Activated B cell treated with CpG ODN at 0.5 μM for 24 hours (primary cell): ENCODE measurements at regions not wholly inside any gene's neighbourhood (a gene's known extent, or its start where the extent isn't known, plus 50 kb on each side); places are given as distances from the start of the nearest gene placed in this dataset.

Experiments
- ATAC-seq: fragments of 200-7000 bp; cut with Tn5 transposase; one replicate; pipeline ENCODE4 v1.10.0; 2021; ENCODE audit warnings: low read depth, mild to moderate bottlenecking, moderate library complexity
- CTCF ChIA-PET: fragments of 350-600 bp; sonication (Branson Sonifier 250); formaldehyde crosslinking; loops from one replicate; lab custom pipeline; 2021; ENCODE audit warnings: antibody characterized with exemption; lab: Charles Lee
- POLR2A ChIA-PET: fragments of 350-600 bp; sonication (Branson Sonifier 250); formaldehyde crosslinking; loops from one replicate; lab custom pipeline; 2021; ENCODE audit warnings: antibody characterized with exemption; lab: Charles Lee
- DNase-seq: peaks from one replicate; pipeline ENCODE4 v3.0.0; 2022
- H3K27ac Mint-ChIP-seq: one replicate; pipeline ENCODE4 v1.8.0; 2020; ENCODE audit warnings: mixed read lengths
- H3K27me3 Mint-ChIP-seq: one replicate; pipeline ENCODE4 v1.8.0; 2021; ENCODE audit warnings: mixed read lengths
- H3K36me3 Mint-ChIP-seq: one replicate; pipeline ENCODE4 v1.8.0; 2021; ENCODE audit warnings: low read depth, mixed read lengths
- H3K4me1 Mint-ChIP-seq: one replicate; pipeline ENCODE4 v1.8.0; 2021; ENCODE audit warnings: mixed read lengths
- H3K4me3 Mint-ChIP-seq: one replicate; pipeline ENCODE4 v1.8.0; 2020; ENCODE audit warnings: mild to moderate bottlenecking, mixed read lengths
- H3K9me3 Mint-ChIP-seq: one replicate; pipeline ENCODE4 v1.8.0; 2020; ENCODE audit warnings: mixed read lengths
- CTCF ChIP-seq: fragments of 200-600 bp; IDR thresholded peaks from one replicate; pipeline ENCODE4 v1.8.0; 2022; ENCODE audit warnings: antibody characterized with exemption, mild to moderate bottlenecking
- intact Hi-C: fragments of 100-400 bp; cut with micrococcal nuclease; formaldehyde crosslinking; loops from one replicate; pipeline ENCODE4 v1.15.1; 2024

DNA sequence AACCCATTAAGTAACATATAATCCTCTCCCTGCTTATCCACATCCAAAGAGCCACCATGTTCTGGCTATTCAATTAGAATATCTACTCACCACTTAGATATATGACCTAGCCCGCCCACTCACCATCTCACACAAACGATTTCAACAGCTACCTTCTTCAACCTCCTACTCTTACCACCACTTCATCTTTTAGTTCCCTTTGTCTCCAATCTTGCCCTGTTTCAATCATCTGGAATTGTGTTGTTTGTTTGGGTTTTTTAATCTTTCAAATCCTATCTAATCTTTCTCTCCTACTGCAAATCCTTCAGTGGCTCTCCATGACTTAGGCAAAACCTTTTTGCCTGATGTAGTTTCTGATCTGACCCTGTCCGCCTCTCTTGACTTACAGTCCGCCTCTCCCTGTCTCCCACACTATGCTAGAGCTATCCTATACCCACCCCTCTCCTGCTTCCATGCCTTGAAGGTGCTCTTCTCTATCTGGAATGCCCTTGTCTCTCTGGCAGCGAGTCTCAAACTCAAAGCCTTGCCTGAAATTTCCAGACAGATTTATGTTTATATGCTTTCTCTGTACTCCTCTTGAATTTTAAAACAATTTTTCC is 161.0 kb upstream of the CRY1 start:
- no peak for DNase-seq
- CTCF ChIA-PET = no interaction called here
- H3K27me3 Mint-ChIP-seq = peaks cover 5% of the 10 kb centered on the region
- H3K27ac Mint-ChIP-seq = no peak overlapping the region
- TF ChIP-seq CTCF = no peak
- H3K4me3 Mint-ChIP-seq = no peak overlapping the region
- POLR2A ChIA-PET = no interaction called here
- peaks cover 2% of the 10 kb centered on the region for H3K9me3 Mint-ChIP-seq
- ATAC-seq = no peak
- intact Hi-C loops = no loop called here
- H3K4me1 Mint-ChIP-seq = no peaks in the 10 kb centered on the region
- H3K36me3 Mint-ChIP-seq = no peaks in the 10 kb centered on the region

DNA sequence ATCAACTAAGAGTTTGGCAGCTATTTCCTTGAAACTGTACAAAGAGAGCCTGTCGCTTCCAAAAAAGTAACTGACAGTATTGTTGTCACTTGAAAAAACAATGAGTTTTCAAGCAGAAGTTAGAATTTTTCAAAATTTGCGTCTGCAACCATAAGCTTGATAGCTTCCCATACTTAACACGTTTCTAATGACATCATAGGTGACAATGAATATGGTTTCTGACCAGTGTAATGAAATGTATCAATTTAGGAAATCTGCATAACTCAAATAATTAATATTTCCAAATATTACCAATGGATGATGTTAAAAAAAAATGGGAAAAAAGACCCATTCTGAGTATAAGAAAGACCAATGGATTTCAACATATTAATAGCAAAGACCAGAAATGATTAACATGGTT is 165.4 kb upstream of the CRY1 start:
- Mint-ChIP-seq H3K4me1 (no peaks in the 10 kb centered on the region), H3K27me3 (peaks cover 14% of the 10 kb centered on the region), H3K4me3 (no peak overlapping the region), H3K9me3 (peaks cover 7% of the 10 kb centered on the region), H3K27ac (no peak overlapping the region), H3K36me3 (no peaks in the 10 kb centered on the region)
- TF ChIP-seq CTCF = no peak
- ATAC-seq (no peak), DNase-seq (no peak)
- CTCF ChIA-PET = no interaction called here
- POLR2A ChIA-PET = no interaction called here
- intact Hi-C loops = no loop called here

DNA sequence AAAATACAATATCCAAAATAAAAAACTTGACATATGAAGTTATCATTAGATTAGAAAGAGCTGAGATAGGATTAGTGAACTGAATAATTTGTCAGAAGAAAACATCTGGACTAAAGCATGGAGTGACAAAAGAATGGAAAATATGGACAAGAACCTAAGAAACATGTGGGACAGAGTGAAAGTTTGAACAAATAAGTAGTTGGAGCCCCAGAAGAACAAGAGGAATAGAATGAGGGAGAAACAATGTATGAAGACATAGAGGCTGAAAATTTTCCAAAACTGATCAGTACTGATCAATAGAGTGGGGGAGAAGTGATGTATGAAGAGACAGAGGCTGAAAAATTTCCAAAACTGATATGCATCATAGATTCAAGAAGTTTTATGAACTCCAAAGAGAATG is 170.6 kb upstream of the CRY1 start:
- Mint-ChIP-seq H3K27ac (no peak overlapping the region), H3K36me3 (no peaks in the 10 kb centered on the region), H3K9me3 (peaks cover 9% of the 10 kb centered on the region), H3K4me3 (no peak overlapping the region), H3K4me1 (no peaks in the 10 kb centered on the region), H3K27me3 (peaks cover 17% of the 10 kb centered on the region)
- no peak for ATAC-seq
- no peak for TF ChIP-seq CTCF
- ChIA-PET POLR2A (no interaction called here), CTCF (no interaction called here)
- intact Hi-C loops = no loop called here
- DNase-seq = no peak

GRCh38 chr12:107264667-107265066 is 171.3 kb upstream of the CRY1 start:
- CTCF ChIA-PET = no interaction called here
- DNase-seq = no peak

GRCh38 chr12:107267604-107268003 is 174.3 kb upstream of the CRY1 start:
- ChIA-PET CTCF (no interaction called here), POLR2A (no interaction called here)
- Mint-ChIP-seq H3K4me1 (no peaks in the 10 kb centered on the region), H3K4me3 (no peak overlapping the region), H3K27me3 (peaks cover 8% of the 10 kb centered on the region), H3K36me3 (no peaks in the 10 kb centered on the region), H3K27ac (no peak overlapping the region), H3K9me3 (peaks cover 9% of the 10 kb centered on the region)
- DNase-seq (no peak), ATAC-seq (no peak)
- TF ChIP-seq CTCF = no peak
- intact Hi-C loops = no loop called here

More at GRCh38 chr12:107264667-107265066, 171.3 kb upstream of the CRY1 start:
- Mint-ChIP-seq H3K4me1 (no peaks in the 10 kb centered on the region), H3K4me3 (no peak overlapping the region), H3K36me3 (no peaks in the 10 kb centered on the region), H3K9me3 (peaks cover 9% of the 10 kb centered on the region), H3K27ac (no peak overlapping the region), H3K27me3 (peaks cover 17% of the 10 kb centered on the region)
- ATAC-seq = no peak
- no peak for TF ChIP-seq CTCF
- POLR2A ChIA-PET = no interaction called here
- intact Hi-C loops = no loop called here
